CD4-positive, alpha-beta T cell (primary cell): ENCODE measurements at regions not wholly inside any gene's neighbourhood (a gene's known extent, or its start where the extent isn't known, plus 50 kb on each side); places are given as distances from the start of the nearest gene placed in this dataset.
"Not testable (repeated sequence)": the region's sequence is repeated elsewhere in the genome, so short reads cannot be mapped to it uniquely, and the experiment has no call there.

Experiments used
- ATAC-seq: fragments of 200-7000 bp; cut with Tn5 transposase; one replicate; pipeline ENCODE4 v1.10.0; 2022; ENCODE audit warnings: mild to moderate bottlenecking; ENCODE audit not compliant: poor library complexity
- CTCF ChIA-PET: fragments of 350-600 bp; sonication (Branson Sonifier 250); formaldehyde crosslinking; loops from one replicate; lab custom pipeline; 2021; ENCODE audit warnings: antibody characterized with exemption, inconsistent platforms; lab: Charles Lee
- POLR2A ChIA-PET: fragments of 350-600 bp; sonication (Branson Sonifier 250); formaldehyde crosslinking; loops from one replicate; lab custom pipeline; 2021; ENCODE audit warnings: antibody characterized with exemption, inconsistent platforms; lab: Charles Lee
- DNase-seq, 14 experiments: peaks; one replicate each; pipeline ENCODE4 v3.0.0-alpha.2; 2013 to 2020; ENCODE audit warnings: mixed read lengths in 2 of 14
- H3K27ac ChIP-seq, 2 donors: one replicate each; pipeline versions ENCODE4 v1.5.1 to v1.7.0; 2013; ENCODE audit warnings: low read length in 2 of 2, low read depth in 1 of 2, mild to moderate bottlenecking in 1 of 2
- H3K27me3 ChIP-seq, 2 experiments: 1 replicate in 1 of 2; 2 replicates in 1 of 2; pipeline versions ENCODE4 v1.6.1 to v1.7.0; 2013; ENCODE audit warnings: low read length in 2 of 2, control low read depth in 1 of 2, mild to moderate bottlenecking in 1 of 2, moderate library complexity in 1 of 2; ENCODE audit not compliant: insufficient read depth in 2 of 2, control insufficient read depth in 1 of 2
- H3K36me3 ChIP-seq: one replicate; pipeline ENCODE4 v1.6.1; 2013; ENCODE audit warnings: low read length, control low read depth; ENCODE audit not compliant: insufficient read depth
- H3K4me1 ChIP-seq: one replicate; pipeline ENCODE4 v1.6.1; 2013; ENCODE audit warnings: low read length, control low read depth; ENCODE audit not compliant: insufficient read depth
- H3K4me3 ChIP-seq: one replicate; pipeline ENCODE4 v1.5.1; 2013; ENCODE audit warnings: mild to moderate bottlenecking, low read length, moderate library complexity
- H3K9me3 ChIP-seq, 2 experiments: 1 replicate in 1 of 2; 2 replicates in 1 of 2; pipeline versions ENCODE4 v1.6.1 to v1.7.0; 2013; ENCODE audit warnings: low read length in 2 of 2, mild to moderate bottlenecking in 2 of 2, control low read depth in 1 of 2, moderate library complexity in 1 of 2; ENCODE audit not compliant: control insufficient read depth in 1 of 2, insufficient read depth in 1 of 2
- H3K27ac Mint-ChIP-seq: one replicate; pipeline ENCODE4 v1.8.0; 2020; ENCODE audit warnings: mixed read lengths
- H3K27me3 Mint-ChIP-seq: one replicate; pipeline ENCODE4 v1.8.0; 2021; ENCODE audit warnings: mixed read lengths
- H3K36me3 Mint-ChIP-seq: one replicate; pipeline ENCODE4 v1.8.0; 2021; ENCODE audit warnings: low read depth, mixed read lengths
- H3K4me1 Mint-ChIP-seq: one replicate; pipeline ENCODE4 v1.8.0; 2021; ENCODE audit warnings: low read depth, mixed read lengths
- H3K4me3 Mint-ChIP-seq: one replicate; pipeline ENCODE4 v1.8.0; 2020; ENCODE audit warnings: mild to moderate bottlenecking, mixed read lengths
- H3K9me3 Mint-ChIP-seq: one replicate; pipeline ENCODE4 v1.8.0; 2020; ENCODE audit warnings: mixed read lengths
- intact Hi-C, 2 experiments: fragments of 100-400 bp; cut with DNase I in 1 of 2; cut with micrococcal nuclease in 1 of 2; formaldehyde crosslinking; loops; one replicate each; pipeline versions ENCODE4 v1.15.1 to v1.9.0; 2023 to 2025; cut with DNase I, micrococcal nuclease

GRCh38 chr16:29201296-29202024, 205.1 kb downstream of the NPIPB11 start:
- H3K27me3 ChIP-seq, POLR2A ChIA-PET, H3K27me3 Mint-ChIP-seq, H3K9me3 ChIP-seq, intact Hi-C loops, H3K4me3 Mint-ChIP-seq, CTCF ChIA-PET, H3K4me1 Mint-ChIP-seq, ATAC-seq, H3K27ac Mint-ChIP-seq, H3K27ac ChIP-seq, H3K4me3 ChIP-seq, H3K9me3 Mint-ChIP-seq, DNase-seq, H3K4me1 ChIP-seq, H3K36me3 ChIP-seq: not testable (repeated sequence)
- peaks cover 28% of the 10 kb centered on the region for H3K36me3 Mint-ChIP-seq

GRCh38 chr16:29200681-29201080, 205.8 kb downstream of the NPIPB11 start:
- H3K9me3 ChIP-seq, H3K27me3 Mint-ChIP-seq, intact Hi-C loops, H3K4me1 Mint-ChIP-seq, H3K4me3 ChIP-seq, H3K9me3 Mint-ChIP-seq, H3K27me3 ChIP-seq, H3K4me3 Mint-ChIP-seq, POLR2A ChIA-PET, H3K27ac ChIP-seq, CTCF ChIA-PET, DNase-seq, ATAC-seq, H3K36me3 ChIP-seq, H3K4me1 ChIP-seq, H3K27ac Mint-ChIP-seq: not testable (repeated sequence)
- peaks cover 23% of the 10 kb centered on the region for H3K36me3 Mint-ChIP-seq

GRCh38 chr16:29200135-29200601, 206.3 kb downstream of the NPIPB11 start:
- ATAC-seq, H3K9me3 Mint-ChIP-seq, H3K27me3 ChIP-seq, intact Hi-C loops, CTCF ChIA-PET, H3K36me3 ChIP-seq, H3K4me1 ChIP-seq, H3K4me3 Mint-ChIP-seq, H3K4me3 ChIP-seq, H3K4me1 Mint-ChIP-seq, H3K9me3 ChIP-seq, POLR2A ChIA-PET, H3K27ac ChIP-seq, DNase-seq, H3K27ac Mint-ChIP-seq, H3K27me3 Mint-ChIP-seq: not testable (repeated sequence)
- H3K36me3 Mint-ChIP-seq = peaks cover 20% of the 10 kb centered on the region

GRCh38 chr16:29199626-29200025, 206.9 kb downstream of the NPIPB11 start:
- ATAC-seq, H3K27ac ChIP-seq, intact Hi-C loops, CTCF ChIA-PET, H3K27me3 ChIP-seq, H3K4me1 ChIP-seq, DNase-seq, H3K36me3 ChIP-seq, H3K4me1 Mint-ChIP-seq, H3K9me3 ChIP-seq, H3K27me3 Mint-ChIP-seq, H3K9me3 Mint-ChIP-seq, H3K4me3 ChIP-seq, H3K27ac Mint-ChIP-seq, POLR2A ChIA-PET, H3K4me3 Mint-ChIP-seq: not testable (repeated sequence)
- peaks cover 18% of the 10 kb centered on the region for H3K36me3 Mint-ChIP-seq
